SK-N-SH (cell line): ENCODE measurements at regions not wholly inside any gene's neighbourhood (a gene's known extent, or its start where the extent isn't known, plus 50 kb on each side); places are given as distances from the start of the nearest gene placed in this dataset.

ENCODE experiments used
- JUND ChIP-seq: IDR thresholded peaks from 2 replicates; pipeline ENCODE4 v1.4.0; 2012
- RCOR1 ChIP-seq: fragments of 150-350 bp; IDR thresholded peaks from 2 replicates; pipeline ENCODE4 v1.6.1; 2017; ENCODE audit warnings: antibody characterized with exemption, low read length
- YY1 ChIP-seq: IDR thresholded peaks from 2 replicates; pipeline ENCODE4 v1.4.0; 2012; ENCODE audit warnings: low read depth, mild to moderate bottlenecking

GRCh38 chr5:154598021-154598420 lies 120.0 kb upstream of the HAND1 start:
- TF ChIP-seq YY1 (no peak), RCOR1 (no peak), JUND (no peak)
